Upper lobe of left lung (tissue), 6 donors: ENCODE measurements at regions not wholly inside any gene's neighbourhood (a gene's known extent, or its start where the extent isn't known, plus 50 kb on each side); places are given as distances from the start of the nearest gene placed in this dataset.
A peak's percentile ranks its signal among the peaks of the same experiment; 100 is the strongest.

ENCODE experiments used
- ATAC-seq, 2 donors: fragments of 200-7000 bp; cut with Tn5 transposase; one replicate each; pipeline ENCODE4 v1.9.1; 2022; ENCODE audit warnings: mild to moderate bottlenecking in 2 of 2, moderate library complexity in 2 of 2; ENCODE audit not compliant: low FRiP score in 2 of 2
- DNase-seq, 2 donors: peaks; one replicate each; pipeline ENCODE4 v3.0.0-alpha.2; 2019 to 2020
- H3K27ac ChIP-seq, 4 donors: fragments of 200-600 bp; sonication (generic); one replicate each; pipeline ENCODE4 v1.5.1; 2016 to 2019
- H3K27me3 ChIP-seq, 4 donors: fragments of 200-600 bp; sonication (generic); one replicate each; pipeline ENCODE4 v1.5.1; 2017 to 2019
- H3K36me3 ChIP-seq, 4 donors: fragments of 200-600 bp; sonication (generic); one replicate each; pipeline ENCODE4 v1.5.1; 2016 to 2019
- H3K4me1 ChIP-seq, 4 donors: fragments of 200-600 bp; sonication (generic); one replicate each; pipeline ENCODE4 v1.5.1; 2018 to 2019
- H3K4me3 ChIP-seq, 4 donors: fragments of 200-600 bp; sonication (generic); one replicate each; pipeline ENCODE4 v1.5.1; 2017 to 2019; ENCODE audit warnings: mild to moderate bottlenecking in 2 of 4, moderate library complexity in 1 of 4
- H3K9me3 ChIP-seq, 4 donors: fragments of 200-600 bp; sonication (generic); one replicate each; pipeline ENCODE4 v1.5.1; 2018 to 2019
- CTCF ChIP-seq, 6 experiments: fragments of 450-650 bp in 4 of 6; fragments of 200-600 bp in 2 of 6; sonication (generic) in 2 of 6; IDR thresholded peaks; one replicate each; pipeline ENCODE4 v1.5.1; 2016 to 2019; ENCODE audit warnings: antibody characterized with exemption in 6 of 6
- EP300 ChIP-seq, 4 donors: sonication (generic); formaldehyde crosslinking; IDR thresholded peaks; one replicate each; pipeline ENCODE4 v1.5.1; 2017; ENCODE audit warnings: antibody characterized with exemption in 4 of 4, control low read depth in 2 of 4
- POLR2A ChIP-seq, 4 donors: fragments of 450-650 bp; IDR thresholded peaks; one replicate each; pipeline ENCODE4 v1.5.1; 2016 to 2017; ENCODE audit warnings: antibody characterized with exemption in 4 of 4, mild to moderate bottlenecking in 2 of 4
- POLR2AphosphoS5 ChIP-seq, 2 donors: sonication (generic); formaldehyde crosslinking; IDR thresholded peaks; one replicate each; pipeline ENCODE4 v1.5.1; 2017; ENCODE audit warnings: antibody characterized with exemption in 2 of 2
- WGBS, 2 donors: methylation state at CpG; one replicate each; pipeline ENCODE4 v1.1.5; 2017 to 2018; 5-methylcytosine and 5-hydroxymethylcytosine counted together
- donor health status: DM: no; HTN: no; CAD: no; lungs with moderate emphysema.
- donor health status: DM: no; HTN: yes; CAD: no; lungs with severe emphysema.

- H3K4me3 ChIP-seq: no peak overlapping the region
- TF ChIP-seq POLR2A (IDR thresholded peaks at IDR 0.05) (no peak), POLR2AphosphoS5 (IDR thresholded peaks at IDR 0.05) (no peak), EP300 (IDR thresholded peaks at IDR 0.05) (no peak), CTCF (IDR thresholded peaks at IDR 0.05) (no peak)
- H3K9me3 ChIP-seq: peaks cover 0 to 13% (median 6%) of the 10 kb centered on the region in 4 donors
- H3K4me1 ChIP-seq: no peaks in the 10 kb centered on the region
- H3K27ac ChIP-seq: no peak overlapping the region
- ATAC-seq (no peak), DNase-seq (no peak)
- no peaks in the 10 kb centered on the region for H3K36me3 ChIP-seq
- 46 to 69% methylated on average over 3 to 4 of the region's 4 CpGs for whole genome bisulfite sequencing, 2 donors
- no peaks in the 10 kb centered on the region for H3K27me3 ChIP-seq
Observed at GRCh38 chr11:119847853-119848252, 118.9 kb upstream of the NECTIN1 start.

DNA sequence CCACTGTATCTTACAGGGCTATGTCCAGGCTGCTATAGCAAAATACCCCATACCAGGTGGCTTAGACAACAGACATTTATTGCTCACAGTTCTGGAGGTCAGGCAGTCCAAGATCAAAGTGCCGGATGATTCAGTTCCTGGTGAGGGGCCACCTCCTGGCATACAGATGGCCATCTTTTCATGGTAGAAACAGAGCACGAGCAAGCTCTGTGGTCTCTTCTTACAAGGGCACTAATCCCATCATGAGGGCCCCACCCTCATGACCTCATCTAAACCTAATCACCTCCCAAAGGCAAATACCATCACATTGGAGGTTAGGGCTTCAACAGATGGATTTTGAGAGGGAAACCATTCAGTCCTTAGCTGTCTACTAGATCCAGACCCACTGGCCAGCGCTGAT is 117.4 kb upstream of the NECTIN1 start:
- 89 to 100% methylated on average over 2 to 3 of the region's 3 CpGs for WGBS, 2 donors
- Histone ChIP-seq H3K4me1 (no peaks in the 10 kb centered on the region), H3K9me3 (peaks cover 0 to 13% (median 6%) of the 10 kb centered on the region in 4 donors), H3K27ac (no peak overlapping the region), H3K4me3 (no peak overlapping the region), H3K27me3 (no peaks in the 10 kb centered on the region), H3K36me3 (no peaks in the 10 kb centered on the region)
- DNase-seq: no peak
- no peak for ATAC-seq
- TF ChIP-seq POLR2AphosphoS5 (IDR thresholded peaks at IDR 0.05) (no peak), POLR2A (IDR thresholded peaks at IDR 0.05) (no peak), EP300 (IDR thresholded peaks at IDR 0.05) (no peak), CTCF (IDR thresholded peaks at IDR 0.05) (no peak)

- DNase-seq (no peak), ATAC-seq (no peak)
- H3K4me1 ChIP-seq: no peaks in the 10 kb centered on the region
- no peaks in the 10 kb centered on the region for H3K27me3 ChIP-seq
- 91 to 100% methylated on average over 3 to 4 of the region's 4 CpGs for WGBS, 2 donors
- H3K27ac ChIP-seq: no peak overlapping the region
- no peak for TF ChIP-seq CTCF (IDR thresholded peaks at IDR 0.05)
- no peak for TF ChIP-seq POLR2AphosphoS5 (IDR thresholded peaks at IDR 0.05)
- TF ChIP-seq POLR2A (IDR thresholded peaks at IDR 0.05): no peak
- TF ChIP-seq EP300 (IDR thresholded peaks at IDR 0.05): no peak
- H3K36me3 ChIP-seq: no peaks in the 10 kb centered on the region
- H3K4me3 ChIP-seq: no peak overlapping the region
- peaks cover 0 to 13% (median 6%) of the 10 kb centered on the region in 4 donors for H3K9me3 ChIP-seq
Observed at GRCh38 chr11:119845756-119846155, 116.8 kb upstream of the NECTIN1 start.

DNA sequence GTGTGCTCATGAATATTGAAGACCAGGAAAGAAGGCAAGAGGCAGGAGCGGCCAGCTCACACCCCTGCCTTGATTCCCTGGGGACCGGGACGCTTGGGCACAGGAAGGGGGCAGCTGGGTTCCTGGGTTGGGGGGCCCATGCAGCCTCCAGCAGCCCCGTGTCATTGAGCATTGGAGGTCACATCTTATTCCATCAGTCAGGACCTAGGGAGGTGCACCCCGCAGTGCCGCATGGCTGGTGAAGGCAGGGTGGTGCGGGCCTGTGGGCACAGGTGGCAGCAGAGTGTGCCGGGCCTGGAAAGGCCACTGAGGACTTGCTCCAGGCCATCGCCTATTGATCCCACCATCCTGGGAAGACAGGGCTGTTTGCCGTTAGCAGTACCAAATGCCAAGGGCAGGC is 116.3 kb upstream of the NECTIN1 start:
- TF ChIP-seq POLR2AphosphoS5 (IDR thresholded peaks at IDR 0.05): no peak
- TF ChIP-seq POLR2A (IDR thresholded peaks at IDR 0.05): no peak
- no peak for TF ChIP-seq EP300 (IDR thresholded peaks at IDR 0.05)
- TF ChIP-seq CTCF (IDR thresholded peaks at IDR 0.05): no peak
- Histone ChIP-seq H3K4me3 (no peak overlapping the region), H3K4me1 (no peaks in the 10 kb centered on the region), H3K9me3 (peaks cover 0 to 13% (median 6%) of the 10 kb centered on the region in 4 donors), H3K27ac (no peak overlapping the region), H3K27me3 (no peaks in the 10 kb centered on the region), H3K36me3 (no peaks in the 10 kb centered on the region)
- ATAC-seq: no peak
- peak in 1 of 2 donors; percentile 68 for DNase-seq
- 81 to 90% methylated on average over 2 to 10 of the region's 10 CpGs for WGBS, 2 donors

DNA sequence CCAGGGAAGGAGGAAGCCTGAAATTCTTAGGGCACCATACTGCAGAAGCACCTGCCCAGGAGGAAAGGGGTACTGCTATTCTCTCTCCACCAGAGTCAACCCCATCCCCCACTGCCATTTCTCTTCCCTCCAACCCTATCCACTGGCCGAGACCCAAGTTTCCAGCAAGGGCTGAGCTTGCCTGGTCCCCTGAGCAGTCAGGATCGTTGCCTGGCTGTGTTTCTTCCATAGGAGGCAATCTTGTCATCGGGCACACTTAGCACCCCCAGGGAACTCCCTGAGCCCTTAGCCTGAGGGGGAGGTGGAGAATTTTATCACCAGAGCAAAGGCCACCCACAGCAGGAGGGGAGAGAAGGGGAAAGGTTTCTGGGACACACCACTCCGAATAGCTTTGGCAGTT is 115.8 kb upstream of the NECTIN1 start:
- ATAC-seq (no peak), DNase-seq (no peak)
- no peaks in the 10 kb centered on the region for H3K27me3 ChIP-seq
- no peak overlapping the region for H3K27ac ChIP-seq
- peaks cover 0 to 13% (median 6%) of the 10 kb centered on the region in 4 donors for H3K9me3 ChIP-seq
- no peak overlapping the region for H3K4me3 ChIP-seq
- H3K4me1 ChIP-seq: no peaks in the 10 kb centered on the region
- no peaks in the 10 kb centered on the region for H3K36me3 ChIP-seq
- WGBS, 2 donors: 28 to 41% methylated on average over 4 of the region's 4 CpGs
- TF ChIP-seq POLR2AphosphoS5 (IDR thresholded peaks at IDR 0.05): no peak
- TF ChIP-seq CTCF (IDR thresholded peaks at IDR 0.05): no peak
- no peak for TF ChIP-seq POLR2A (IDR thresholded peaks at IDR 0.05)
- no peak for TF ChIP-seq EP300 (IDR thresholded peaks at IDR 0.05)
